Activated CD8-positive, alpha-beta memory T cell treated with anti-CD3 and anti-CD28 coated beads for 24 hours (primary cell): ENCODE measurements at regions not wholly inside any gene's neighbourhood (a gene's known extent, or its start where the extent isn't known, plus 50 kb on each side); places are given as distances from the start of the nearest gene placed in this dataset.

Experiments
- DNase-seq: peaks from one replicate; pipeline ENCODE4 v3.0.0-alpha.2; 2020

DNA sequence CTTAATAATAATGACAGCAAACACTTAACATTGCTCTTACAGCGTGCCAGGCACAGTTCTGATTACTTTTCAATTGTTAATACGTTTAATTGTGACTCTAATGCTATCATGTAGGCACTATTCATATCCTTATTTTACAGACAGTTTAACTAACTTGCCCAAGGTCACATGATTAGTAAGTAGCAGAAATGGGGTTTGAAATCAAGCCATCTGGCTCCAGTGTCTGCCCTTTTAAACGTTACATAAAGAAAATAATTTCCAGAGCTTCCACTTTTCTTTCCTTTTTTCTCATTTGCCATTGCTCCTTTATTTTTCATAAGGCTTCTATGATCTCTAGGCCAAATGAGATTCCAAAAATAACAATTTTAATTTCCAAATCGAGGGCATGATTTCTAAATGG is 50.6 kb upstream of the IKZF2 start:
- DNase-seq: no peak

DNA sequence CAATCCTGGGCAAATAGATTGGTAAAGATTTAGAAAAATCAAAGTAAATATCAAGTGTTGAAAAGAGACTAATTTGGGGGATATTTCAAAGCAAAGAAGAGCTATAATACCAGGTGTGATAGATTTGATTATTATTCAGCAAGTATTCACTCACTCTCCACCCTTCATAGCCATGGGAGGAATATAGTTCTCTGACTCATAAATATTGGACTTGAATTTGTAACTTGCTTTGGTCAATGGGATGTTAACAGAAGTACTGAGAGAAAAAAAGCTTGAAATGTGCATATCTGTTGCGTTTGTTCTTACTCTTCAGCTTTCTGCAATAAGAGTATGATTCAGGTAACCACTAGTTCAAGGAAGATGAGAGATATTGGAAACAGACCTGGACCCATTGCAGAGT is 54.5 kb upstream of the IKZF2 start:
- no peak for DNase-seq

DNA sequence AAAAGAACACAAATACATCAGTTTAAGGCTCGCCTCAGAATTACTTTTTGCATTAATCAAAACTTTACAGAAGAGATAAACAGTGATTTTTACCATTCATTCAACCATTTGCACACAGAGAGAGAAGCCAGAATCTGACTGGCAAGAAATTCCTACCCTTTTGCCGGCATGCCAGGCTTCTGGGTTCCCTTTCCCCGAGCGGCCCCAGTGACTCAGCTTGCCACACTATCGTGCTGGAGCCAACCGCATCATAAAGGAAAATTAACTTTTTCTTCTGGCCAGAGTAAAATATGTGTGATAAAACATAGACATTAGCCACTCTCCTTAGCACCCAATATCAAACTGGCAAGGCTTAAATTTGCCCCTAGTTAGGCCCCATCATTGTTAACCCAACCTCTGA is 61.8 kb upstream of the IKZF2 start:
- DNase-seq: no peak

DNA sequence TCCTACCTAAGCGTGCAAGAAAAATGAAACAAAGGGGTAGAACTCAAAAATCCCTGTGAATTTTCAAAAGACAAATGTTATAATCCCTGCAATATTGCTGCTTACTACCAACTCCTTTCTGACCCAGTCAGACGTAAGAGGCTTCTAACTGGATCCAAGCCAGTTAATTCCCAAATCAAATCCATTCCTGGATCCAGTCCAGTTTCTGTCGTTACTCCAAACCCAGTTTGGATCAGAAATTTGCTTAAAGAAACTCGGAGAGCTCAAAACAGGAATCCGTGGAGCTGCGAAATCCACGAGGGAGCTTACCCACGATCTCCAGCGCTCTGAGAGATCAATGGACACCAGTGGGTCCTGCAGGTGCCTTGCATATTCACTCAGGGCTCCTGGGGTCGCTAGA is 62.8 kb upstream of the IKZF2 start:
- DNase-seq: no peak

DNA sequence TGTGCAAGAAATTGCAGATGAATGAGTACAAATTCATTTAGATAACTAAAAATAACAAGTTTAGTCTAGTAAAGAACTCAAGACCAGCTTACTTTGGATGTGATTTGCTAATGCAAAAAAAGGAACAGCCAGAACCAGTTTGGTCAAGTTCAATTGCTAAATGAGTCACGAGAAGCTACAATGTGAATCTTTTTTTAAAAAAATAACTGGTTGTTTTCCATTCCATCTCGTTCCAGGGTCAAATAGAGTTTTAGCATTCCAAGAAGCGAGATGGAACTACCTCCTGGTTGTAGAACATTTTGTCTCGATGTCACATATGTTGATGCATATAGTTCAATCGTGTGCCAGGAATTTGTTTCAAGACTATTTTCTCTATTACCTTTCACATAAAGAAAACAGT is 65.0 kb upstream of the IKZF2 start:
- DNase-seq: no peak

DNA sequence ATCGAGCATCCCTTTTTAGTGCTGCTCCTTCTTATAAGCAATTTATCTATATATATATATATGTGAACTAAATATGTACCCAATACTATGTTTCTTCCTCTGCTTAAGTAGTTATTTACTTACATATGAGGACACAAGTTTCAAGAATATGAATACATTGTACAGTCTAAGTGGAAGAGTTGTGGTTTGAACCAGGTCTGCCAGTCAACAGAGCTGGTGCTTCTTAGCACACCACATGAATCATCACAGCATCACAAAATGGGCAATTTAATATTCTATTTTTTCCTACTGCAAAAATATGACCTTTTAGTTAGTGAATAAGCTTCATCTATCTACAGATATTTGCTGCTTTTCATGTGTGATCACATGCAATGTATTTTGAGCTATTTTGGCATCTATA is 64.4 kb upstream of the SPAG16 start:
- DNase-seq: no peak

DNA sequence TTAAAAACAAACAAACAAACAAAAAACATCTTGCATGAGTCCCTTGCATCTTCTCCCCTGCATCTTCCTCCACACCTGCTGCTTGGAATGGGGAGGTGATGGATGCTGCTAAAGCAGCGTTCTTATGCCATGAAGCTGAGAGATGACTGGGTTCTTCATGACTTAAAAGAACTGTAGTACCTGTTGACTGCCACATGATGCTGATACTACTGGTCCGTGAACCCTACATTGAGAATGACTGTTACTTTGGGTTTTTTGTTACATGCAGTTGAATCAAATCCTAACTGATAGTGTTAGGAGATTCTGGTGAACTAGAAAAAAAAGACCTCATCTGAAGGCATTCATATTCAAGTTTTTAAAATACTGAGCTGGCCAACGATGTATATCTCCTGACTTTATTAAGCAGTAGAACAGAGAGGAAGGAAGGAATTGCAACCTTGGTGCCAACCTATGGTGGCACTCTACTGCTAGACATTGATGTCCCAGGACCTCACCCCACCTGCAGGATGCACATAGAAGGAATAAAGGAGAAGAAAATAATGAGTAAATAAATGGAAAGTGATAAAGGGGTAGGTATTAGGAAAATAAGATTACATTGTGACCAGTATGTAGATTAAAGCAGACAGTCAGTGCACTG is 63.2 kb upstream of the SPAG16 start:
- no peak for DNase-seq

DNA sequence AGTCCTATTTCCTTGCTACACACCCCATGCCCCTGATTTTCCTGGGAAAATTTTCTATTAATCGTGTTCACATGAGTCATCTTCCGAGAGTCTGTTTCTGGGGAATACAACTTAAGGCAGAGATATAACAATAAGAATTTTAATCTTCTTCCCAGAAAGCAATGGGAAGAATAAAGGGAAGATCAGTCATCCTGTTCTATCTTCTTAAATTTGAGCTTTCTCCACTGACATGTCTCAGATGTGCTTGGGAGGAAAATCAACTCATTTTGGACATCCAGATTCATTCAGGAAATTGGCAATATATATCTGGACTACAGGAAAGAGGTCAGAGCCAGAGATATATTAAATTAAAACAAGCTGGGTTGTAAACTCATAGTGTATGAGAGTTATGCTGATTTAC is 62.3 kb upstream of the SPAG16 start:
- DNase-seq: no peak

DNA sequence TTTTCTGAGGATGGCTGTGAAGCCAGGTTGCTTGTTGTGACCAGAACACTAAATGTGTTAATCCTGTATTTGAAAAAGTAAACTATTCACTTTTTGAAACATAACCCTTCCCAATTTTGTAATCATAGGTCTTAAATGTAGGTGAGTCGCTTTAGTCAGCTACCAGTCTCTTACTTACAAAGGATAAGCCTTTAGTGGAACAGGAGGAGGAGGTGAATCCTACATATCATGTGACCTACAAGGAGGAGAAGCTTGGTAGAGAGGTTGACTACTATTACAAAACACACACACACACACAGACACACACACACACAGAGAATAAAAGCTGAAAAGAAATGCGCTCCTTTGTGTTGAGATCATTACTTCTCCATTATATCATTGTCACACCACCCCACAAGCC is 59.9 kb upstream of the SPAG16 start:
- DNase-seq: no peak

DNA sequence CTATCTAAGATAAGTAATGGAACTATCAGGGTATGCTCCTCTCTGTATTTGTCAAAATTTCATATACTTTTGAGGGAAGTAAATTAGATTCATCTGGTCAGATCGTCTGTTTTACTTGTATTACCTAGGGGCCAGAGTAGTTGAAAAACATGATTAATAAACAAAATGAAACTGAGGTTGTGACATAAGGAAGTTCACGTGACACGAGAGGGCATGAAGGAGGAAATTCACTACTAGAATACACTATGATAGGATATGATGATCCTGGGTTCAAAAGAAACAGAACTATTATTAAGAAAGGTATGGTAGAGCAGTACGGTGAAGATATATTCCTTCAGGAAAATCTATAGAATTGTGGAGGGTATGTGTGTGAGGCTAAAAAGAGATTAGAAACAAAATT is 58.4 kb upstream of the SPAG16 start:
- no peak for DNase-seq

DNA sequence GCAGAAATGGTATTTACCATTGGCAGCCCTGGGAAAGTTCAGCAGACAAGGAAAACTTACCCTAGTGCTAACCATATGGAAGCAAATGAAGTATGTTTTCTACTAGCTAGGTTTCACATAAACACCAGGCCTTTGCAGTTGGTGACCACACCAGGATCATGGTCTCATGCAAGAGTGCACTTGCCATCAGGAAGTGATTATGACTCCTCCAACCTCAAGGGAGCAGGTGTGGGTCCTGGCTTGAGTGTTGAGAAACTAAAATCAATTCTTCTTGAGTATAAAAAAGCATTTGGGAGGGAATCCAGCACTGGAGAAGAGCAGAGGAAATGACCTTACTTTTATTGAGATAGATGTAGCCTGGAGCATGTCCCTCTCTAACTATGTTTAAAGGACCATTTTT is 56.8 kb upstream of the SPAG16 start:
- DNase-seq: no peak

DNA sequence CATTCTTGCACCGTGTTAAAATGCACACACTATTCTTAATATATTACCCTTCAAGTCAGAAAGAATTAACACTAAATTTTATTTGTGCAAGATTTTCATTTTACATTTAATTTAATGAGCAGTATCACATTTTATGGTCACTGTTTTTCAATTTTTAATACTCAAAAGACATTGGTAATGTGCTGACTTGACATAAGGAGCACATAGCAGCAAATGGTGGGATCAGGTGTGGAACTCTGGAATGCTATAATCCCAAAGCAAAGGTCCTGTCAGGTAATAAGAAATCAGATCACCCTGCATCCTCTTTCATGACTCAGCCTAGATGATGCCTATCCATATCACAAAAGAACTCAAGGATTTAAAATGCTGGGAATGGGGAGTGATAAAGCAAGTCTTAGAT is 55.6 kb upstream of the SPAG16 start:
- no peak for DNase-seq

DNA sequence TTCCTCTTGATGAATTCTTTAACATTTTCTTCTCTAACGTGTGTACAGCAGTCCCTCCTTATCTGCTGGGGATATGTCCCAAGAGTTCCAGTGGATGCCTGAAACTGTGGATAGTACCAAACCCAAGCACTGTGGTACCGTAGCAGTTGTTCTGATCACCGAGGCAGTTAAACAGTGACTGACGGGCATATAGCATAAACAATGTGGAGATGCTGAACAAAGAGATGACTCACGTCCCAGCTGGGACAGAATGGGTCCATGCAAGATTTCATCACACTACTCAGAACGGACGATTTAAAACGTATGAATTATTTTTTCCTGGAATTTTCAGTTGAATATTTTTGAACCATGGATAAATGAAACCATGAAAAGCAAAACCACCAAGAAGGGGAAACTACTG is 54.5 kb upstream of the SPAG16 start:
- no peak for DNase-seq

DNA sequence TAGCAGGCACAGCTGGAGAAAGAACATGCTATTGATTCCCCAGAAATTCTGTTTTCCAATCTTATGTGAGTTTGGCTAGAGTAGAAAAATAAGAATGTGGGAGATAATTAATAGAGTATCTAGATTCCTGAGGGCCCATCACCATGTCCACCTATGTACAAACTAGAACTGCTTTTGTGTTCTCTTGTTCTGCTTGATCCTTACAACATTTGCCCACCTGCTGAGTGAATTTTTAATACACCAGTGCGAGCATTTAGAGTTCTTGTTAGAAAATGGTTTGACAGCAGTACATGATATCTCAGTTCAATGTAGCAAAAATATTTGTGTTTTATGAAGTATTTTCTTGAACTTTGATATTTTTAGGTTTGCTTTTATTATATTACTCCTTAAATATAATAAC is 52.3 kb upstream of the SPAG16 start:
- no peak for DNase-seq

DNA sequence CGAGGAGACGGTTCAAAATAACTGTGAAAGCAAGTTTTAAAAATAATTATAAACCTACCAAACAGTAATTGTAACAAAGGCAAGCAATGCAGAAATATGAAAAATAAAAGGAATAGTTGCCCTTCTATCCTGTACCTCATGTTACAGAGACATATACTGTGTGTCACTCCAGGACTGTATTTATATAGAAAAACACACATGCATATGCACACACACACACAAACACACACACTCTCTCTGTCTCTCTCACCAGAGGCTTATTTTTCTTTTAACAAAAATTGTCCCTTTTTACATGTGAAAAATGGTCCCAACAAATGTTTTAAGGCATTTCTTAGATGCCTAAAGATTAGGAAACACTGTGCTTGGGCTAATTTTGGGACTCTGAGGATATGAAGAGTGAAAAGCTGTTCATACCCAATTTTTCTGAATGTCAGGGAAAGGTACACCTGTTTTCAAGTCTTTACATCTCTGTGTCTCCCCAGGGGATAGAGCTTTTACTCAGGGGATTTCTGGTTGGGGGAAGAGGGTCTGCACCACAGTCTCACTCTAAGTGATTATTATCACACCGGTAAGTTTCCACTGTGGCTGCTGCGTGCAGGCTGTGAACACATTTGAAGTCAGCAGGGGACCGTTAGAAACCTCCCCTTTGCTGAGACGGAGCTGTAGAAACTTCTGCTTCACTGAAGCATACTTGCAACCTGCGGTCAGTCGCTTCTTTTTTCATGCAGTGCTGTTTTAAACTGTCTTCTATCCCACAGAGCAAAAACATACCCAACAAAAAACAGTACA is 51.4 kb upstream of the SPAG16 start:
- peak; percentile 64 for DNase-seq

DNA sequence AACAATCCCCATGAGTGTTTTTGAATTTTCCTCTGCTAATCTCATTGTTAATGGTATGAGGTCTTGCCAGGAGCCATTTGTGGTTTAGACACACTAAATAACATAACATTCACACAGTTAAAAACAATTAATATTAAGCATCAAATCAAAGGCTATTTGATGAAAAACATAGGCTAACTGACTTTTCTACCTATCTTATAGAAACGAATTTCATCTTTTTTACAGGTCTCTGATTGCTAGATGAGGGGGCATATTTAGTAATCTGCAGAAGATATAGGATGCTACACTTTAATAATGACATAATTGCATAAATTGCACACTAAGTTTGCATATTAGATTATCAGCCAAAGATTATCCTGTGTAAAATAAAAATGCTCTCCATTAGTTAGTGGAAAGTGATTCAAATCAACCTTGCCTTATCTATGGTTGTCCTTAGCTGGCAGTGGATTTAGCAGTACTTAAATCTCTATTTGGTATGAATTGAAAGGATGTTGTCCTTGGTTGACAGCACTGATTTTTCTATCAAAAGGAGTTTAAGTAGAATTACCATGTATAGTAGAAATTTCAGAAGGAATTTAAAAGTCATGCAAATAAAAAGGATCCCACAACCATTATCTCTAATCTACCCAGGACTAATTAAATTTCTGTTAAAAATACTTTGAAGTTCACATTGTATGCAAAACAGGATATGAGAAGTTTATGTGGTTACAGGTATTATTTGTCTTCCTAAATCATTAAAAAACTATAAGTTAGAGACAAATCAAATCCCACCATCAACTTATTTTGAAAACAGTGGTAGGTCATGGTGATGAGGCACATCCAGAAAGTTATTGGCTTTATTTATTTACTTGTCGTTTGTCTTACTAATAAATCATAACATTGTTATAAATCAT is 50.6 kb upstream of the SPAG16 start:
- DNase-seq: no peak
